GM10266 (cell line): ENCODE measurements at regions not wholly inside any gene's neighbourhood (a gene's known extent, or its start where the extent isn't known, plus 50 kb on each side); places are given as distances from the start of the nearest gene placed in this dataset.

Experiments used
- DNase-seq: peaks from one replicate; pipeline ENCODE4 v3.0.0; 2012; ENCODE audit errors: extremely low spot score
- CTCF ChIP-seq: IDR thresholded peaks from 2 replicates; pipeline ENCODE4 v1.5.1; 2012; ENCODE audit warnings: mild to moderate bottlenecking, low read depth; ENCODE audit not compliant: control insufficient read depth, insufficient read depth; ENCODE audit errors: missing control alignments

GRCh38 chr5:174309131-174309795, 263.8 kb downstream of the NSG2 start:
- no peak for TF ChIP-seq CTCF
- no peak for DNase-seq

GRCh38 chr5:174310243-174310642, 264.7 kb downstream of the NSG2 start:
- no peak for DNase-seq
- no peak for TF ChIP-seq CTCF

- DNase-seq: no peak
- no peak for TF ChIP-seq CTCF
Observed at GRCh38 chr5:174310706-174311105, 265.2 kb downstream of the NSG2 start.

- TF ChIP-seq CTCF: no peak
- DNase-seq: no peak
Observed at GRCh38 chr5:174311121-174311520, 265.6 kb downstream of the NSG2 start.

GRCh38 chr5:174311531-174312269, 266.2 kb downstream of the NSG2 start:
- peak; percentile 95 for TF ChIP-seq CTCF
- peak; percentile 84 for DNase-seq

- DNase-seq: no peak
- TF ChIP-seq CTCF: no peak
Observed at GRCh38 chr5:174312270-174312617, 266.7 kb downstream of the NSG2 start.

- no peak for DNase-seq
- no peak for TF ChIP-seq CTCF
Observed at GRCh38 chr5:174312641-174313040, 267.1 kb downstream of the NSG2 start.
